CD1c-positive myeloid dendritic cell (primary cell): ENCODE measurements at regions not wholly inside any gene's neighbourhood (a gene's known extent, or its start where the extent isn't known, plus 50 kb on each side); places are given as distances from the start of the nearest gene placed in this dataset.

ENCODE experiments used
- DNase-seq: peaks from one replicate; pipeline ENCODE4 v3.0.0-alpha.2; 2016; ENCODE audit errors: extremely low spot score

GRCh38 chr5:20559845-20560244 lies 571.8 kb upstream of the CDH18 start:
- DNase-seq, result no peak

DNA sequence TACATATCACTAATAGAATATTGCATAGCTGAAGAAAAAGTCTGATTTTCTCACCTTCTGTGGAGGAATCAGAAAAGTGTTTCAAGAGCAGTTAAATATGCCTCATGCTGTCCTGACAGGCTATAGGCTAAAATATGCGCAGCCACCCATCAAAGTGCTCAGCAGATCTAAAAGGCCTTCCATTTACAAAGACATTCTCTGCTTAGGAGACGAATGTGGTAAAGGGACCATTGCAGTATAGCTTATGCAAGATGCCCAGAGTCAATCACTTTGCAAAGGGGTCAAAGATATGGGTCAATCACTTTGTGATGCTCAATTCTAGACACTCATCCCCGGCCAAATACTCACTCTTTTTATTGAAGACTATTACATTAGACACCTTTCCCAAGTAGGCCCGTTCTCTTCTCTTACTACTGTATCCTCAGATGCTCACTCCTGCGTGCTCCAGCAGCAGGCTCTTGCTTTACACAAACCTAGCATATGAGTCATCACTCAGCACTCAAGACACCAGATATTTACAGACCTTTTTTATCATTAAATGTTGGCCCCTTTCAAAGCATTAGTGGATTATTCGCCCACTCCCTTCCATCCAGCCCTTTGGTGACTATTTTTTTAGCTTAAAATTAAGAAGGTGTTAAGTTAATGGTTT lies 568.2 kb upstream of the CDH18 start:
- no peak for DNase-seq

DNA sequence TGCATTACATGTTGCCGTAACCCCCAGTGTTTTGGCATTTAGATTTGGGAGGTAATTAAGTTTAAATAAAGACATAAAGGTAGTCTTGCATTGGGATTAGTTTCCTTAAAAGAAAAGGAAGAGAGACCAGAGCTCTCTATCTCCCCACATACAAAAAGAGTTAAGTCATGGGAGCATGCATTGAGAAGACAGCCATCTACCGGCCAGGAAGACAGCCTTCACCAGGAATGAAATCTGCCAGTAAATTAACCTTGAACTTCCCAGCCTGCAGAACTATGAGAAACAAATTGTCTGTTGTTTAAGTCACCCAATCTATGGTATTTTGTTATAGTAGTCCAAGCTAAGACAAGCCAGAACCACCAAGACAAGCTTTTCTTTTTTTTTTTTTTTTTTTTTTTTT lies 567.0 kb upstream of the CDH18 start:
- DNase-seq, result no peak

GRCh38 chr5:20554001-20554400 lies 566.0 kb upstream of the CDH18 start:
- no peak for DNase-seq

DNA sequence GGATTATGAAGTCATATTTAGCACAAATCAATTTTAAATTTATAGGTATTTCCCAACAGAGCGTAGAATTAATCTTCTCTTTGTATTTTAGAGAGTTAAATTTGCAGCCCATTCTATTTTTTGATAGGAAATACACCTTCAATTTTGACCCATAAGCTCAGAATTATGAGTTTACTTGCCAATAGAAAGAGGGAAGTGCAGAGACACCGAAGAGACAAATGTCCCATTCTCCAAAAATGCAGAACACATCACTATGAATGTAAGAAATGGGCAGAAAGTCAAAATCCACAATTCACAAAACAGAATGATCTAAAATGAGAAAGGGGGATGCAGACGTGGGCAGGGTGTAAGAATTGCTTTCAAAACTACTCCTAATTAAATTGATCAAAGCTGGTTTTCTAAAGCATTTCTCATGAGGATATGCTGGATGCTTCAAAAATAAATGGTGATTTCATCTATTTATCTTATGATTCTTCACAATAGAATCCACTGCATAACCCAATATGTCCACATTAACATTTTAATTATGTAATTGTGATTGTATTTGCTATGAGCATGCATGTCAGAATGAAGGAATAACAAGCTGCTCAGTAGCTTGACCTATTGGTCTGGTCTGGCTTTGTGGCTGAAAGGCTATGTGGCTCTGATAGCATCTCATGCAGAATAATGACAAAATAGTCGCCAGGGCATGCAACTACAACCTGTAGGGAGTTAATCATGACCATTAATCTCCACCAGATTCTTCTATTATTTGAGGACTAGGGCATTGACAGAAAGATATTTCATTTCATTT lies 550.1 kb upstream of the CDH18 start:
- no peak for DNase-seq

DNA sequence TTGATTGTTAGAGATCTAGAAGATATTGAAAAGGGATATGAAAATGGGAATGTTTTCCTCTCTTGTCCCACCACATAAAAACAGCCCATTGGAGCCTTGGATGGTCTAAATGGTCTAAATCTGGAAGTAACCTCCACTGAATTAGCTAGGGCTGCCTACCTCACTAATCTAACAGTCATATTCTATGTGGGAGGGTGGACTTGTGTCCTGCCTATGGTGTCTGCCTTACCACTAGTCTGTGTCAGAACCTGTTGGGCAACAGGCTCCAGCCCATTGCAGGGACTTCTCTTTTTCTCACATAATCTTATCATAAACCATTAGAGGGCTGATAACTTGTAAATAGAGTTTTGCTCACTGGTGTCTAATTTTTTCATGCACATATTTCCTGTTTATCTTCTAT lies 548.8 kb upstream of the CDH18 start:
- peak; percentile 25 for DNase-seq

DNA sequence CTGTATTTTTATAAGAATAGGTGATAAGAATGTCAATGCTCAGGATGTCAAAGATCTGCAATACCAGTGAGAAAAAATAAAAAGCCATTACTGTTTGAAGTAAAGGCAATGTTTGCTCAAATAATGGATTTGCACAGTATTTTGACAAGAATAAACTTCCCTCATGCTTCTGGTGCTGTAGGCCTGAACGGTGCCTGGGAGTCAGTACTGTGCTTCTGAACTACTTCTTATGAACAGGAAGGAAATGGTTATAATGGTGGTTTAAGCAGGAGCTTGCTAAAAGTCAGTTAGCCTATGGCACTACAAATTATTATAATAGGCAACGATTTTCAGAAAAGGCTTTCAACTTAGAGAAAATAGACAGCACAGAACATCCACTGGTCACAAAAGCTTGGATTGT lies 548.3 kb upstream of the CDH18 start:
- DNase-seq, result no peak

- no peak for DNase-seq
Observed at GRCh38 chr5:20528471-20528870, 540.5 kb upstream of the CDH18 start.

- no peak for DNase-seq
Observed at GRCh38 chr5:20524991-20525529, 537.1 kb upstream of the CDH18 start.

DNA sequence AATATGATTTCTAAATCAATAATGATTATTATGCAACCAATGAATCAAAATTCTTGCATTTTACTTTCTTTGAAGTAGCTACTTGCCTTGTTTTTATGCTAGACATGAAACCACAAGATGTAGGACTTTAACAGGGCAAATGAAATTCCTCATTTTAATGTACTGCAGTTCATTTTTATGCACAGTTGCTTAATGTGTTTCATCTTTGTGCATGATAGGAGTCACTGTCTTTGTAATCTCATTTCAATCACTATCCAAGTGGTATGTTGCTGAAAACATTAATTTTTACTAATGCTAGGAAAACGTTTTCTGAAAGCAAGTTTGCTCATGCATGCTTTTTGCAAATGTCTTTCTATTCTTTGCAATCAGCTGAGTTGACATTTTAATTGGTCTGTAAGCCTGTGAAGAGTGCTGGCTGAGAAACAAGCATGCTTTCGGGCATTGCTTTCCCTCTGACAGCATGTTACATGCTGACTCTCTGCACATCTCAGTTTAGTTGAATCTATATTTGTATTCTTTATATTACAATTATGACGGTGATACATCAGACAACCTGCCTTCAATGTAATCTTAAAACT lies 535.0 kb upstream of the CDH18 start:
- no peak for DNase-seq

DNA sequence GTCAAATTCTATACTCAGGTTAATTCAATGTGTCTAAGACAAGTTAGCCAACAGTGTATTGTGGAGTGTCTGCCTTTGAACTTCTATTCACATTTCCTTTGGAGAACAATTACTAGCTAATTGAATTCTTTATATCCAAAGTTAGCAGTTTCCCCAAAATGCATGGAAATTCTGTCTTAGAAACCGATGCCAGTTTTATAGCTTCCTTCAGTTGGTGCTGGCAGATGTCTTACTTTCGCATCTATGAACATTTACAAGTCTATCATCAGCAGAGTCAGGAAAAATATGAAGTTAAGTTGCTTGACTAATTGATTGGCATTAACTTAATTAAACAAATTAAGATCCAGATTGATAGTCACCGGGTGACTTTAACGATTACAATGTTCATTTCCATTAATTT lies 527.6 kb upstream of the CDH18 start:
- no peak for DNase-seq

- DNase-seq, result no peak
Observed at GRCh38 chr5:20514145-20514544, 526.1 kb upstream of the CDH18 start.

GRCh38 chr5:20500546-20500945 lies 512.5 kb upstream of the CDH18 start:
- no peak for DNase-seq

DNA sequence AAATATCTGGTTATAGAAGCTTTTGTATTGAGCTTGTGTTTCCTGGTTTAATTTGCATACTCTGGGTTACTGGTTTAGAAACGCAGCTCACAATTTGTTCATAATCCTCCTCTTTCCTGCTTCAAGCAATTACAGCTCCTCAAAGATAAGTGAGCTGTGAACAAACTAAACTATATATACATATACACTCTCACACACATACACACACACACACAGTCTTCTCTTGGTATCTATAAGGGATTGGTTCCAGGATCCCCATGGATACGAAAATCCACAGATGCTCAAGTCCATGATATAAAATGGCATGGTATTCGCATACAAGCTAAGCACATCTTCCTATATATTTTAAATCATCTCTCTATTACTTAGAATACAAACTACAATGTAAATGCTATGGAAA lies 510.9 kb upstream of the CDH18 start:
- DNase-seq, result no peak

- DNase-seq, result no peak
Observed at GRCh38 chr5:20498102-20498501, 510.1 kb upstream of the CDH18 start.

DNA sequence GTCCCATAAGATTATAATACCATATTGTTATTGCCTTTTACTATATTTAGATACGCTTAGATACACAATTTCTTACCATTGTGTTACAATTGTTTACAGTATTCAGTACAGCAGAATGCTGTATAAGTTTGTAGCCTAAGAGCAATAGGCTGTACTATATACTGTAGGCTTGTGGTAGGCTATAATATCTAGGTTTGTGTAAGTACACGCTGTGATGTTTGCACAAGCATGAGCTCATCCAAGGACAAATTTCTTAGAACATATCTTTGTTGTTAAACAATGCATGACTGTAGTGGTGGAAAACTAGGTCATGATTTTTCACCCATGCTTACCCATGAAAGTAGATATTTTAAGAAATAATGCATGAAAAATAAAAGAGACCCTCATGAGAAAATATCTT lies 509.4 kb upstream of the CDH18 start:
- no peak for DNase-seq

- no peak for DNase-seq
Observed at GRCh38 chr5:20494706-20495105, 506.7 kb upstream of the CDH18 start.

DNA sequence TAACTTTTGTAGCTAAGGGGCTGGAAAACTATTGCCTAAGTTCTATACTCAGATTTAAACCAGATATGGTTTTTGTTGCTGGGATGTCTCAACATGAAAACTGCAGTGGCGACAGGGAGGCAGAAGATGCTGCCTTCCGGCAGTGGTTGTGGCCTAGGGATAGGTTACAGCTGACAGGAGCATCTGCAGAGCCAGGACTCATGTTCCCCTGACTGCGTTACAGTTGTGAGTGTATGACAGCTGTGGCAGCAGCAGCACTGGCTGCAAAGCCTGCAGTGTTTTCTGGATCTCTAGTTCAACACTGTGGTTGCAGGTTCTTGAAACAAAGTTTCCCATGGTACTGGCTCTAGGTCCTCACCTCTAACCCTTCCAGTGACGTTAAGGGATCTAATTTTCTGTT lies 498.8 kb upstream of the CDH18 start:
- DNase-seq, result no peak

- no peak for DNase-seq
Observed at GRCh38 chr5:20476016-20476415, 488.0 kb upstream of the CDH18 start.

DNA sequence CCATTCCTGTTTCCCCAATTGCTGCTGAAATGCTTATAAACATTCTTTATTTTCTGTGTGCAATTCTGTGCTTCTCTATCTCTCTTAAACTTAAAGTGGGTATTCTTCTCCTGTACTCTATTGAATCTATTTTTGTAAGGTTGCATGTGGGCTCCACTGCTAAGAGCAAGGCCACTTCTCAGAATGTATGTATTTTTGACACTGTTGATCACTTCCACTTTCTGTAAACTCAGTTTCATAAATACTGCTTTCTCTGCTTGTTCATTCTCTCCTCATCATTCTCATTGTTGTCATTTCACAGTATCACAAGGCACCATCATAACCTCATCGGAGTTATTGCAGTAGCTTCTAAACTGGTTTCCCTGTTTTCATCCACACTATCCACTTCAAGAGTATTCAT lies 483.0 kb upstream of the CDH18 start:
- DNase-seq, result no peak

GRCh38 chr5:20469792-20470191 lies 481.8 kb upstream of the CDH18 start:
- DNase-seq, result no peak

GRCh38 chr5:20469390-20469789 lies 481.4 kb upstream of the CDH18 start:
- DNase-seq, result no peak

DNA sequence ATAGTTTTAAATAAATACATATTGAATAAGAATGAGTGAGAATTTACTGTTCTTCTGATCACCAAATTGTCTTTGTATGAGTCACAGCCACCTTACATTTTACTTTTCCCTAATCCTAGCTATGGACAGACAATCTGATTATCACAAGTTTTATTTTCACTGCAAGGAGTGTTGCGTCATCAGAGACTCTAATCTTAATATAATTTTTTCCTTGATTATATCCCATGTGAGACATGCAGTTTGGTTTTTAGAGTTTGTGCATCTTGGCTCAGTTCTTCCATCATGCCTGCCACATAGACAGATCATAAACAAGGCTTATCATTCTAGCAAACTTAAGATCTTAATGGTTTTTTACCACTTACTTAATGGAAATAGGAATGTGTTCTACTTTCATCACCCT lies 478.5 kb upstream of the CDH18 start:
- DNase-seq, result no peak
